ENCODE measurements at regions not wholly inside any gene's neighbourhood (a gene's known extent, or its start where the extent isn't known, plus 50 kb on each side); places are given as distances from the start of the nearest gene placed in this dataset.

GRCh38 chr9:16133032-16133431 is 580.2 kb downstream of the CCDC171 start:
- Histone ChIP-seq H4K20me1 (ENCODE audit: control insufficient read depth, insufficient read depth, insufficient read length) (no peaks in the 10 kb centered on the region), H3K56ac (ENCODE audit: insufficient read length, low read depth, low read length) (no peak overlapping the region), H3K14ac (ENCODE audit: insufficient read depth, low read length) (no peak overlapping the region), H3T11ph (ENCODE audit: low read length) (no peak overlapping the region), H2AFZ (ENCODE audit: low read length) (no peak overlapping the region), H3K9ac (ENCODE audit: extremely low read depth, insufficient read length, low read length) (no peak overlapping the region), H2BK20ac (ENCODE audit: low read depth, low read length, poor library complexity, severe bottlenecking) (no peak overlapping the region), H4K8ac (replicated peaks; ENCODE audit: insufficient read length, low read depth, low read length) (no peak overlapping the region), H3K23me2 (ENCODE audit: insufficient read length, low read depth, low read length, poor library complexity, severe bottlenecking) (no peaks in the 10 kb centered on the region), H3K18ac (ENCODE audit: insufficient read length, low read depth, low read length) (no peak overlapping the region), H3K79me2 (ENCODE audit: insufficient read depth, low read length) (no peaks in the 10 kb centered on the region), H3K9me3 (ENCODE audit: control insufficient read depth, low read depth, low read length) (no peaks in the 10 kb centered on the region), H3K4me2 (ENCODE audit: insufficient read depth, insufficient read length, low read length) (no peak overlapping the region), H3K27ac (ENCODE audit: insufficient read length, low read depth, low read length) (no peak overlapping the region), H2BK15ac (ENCODE audit: low read depth, low read length) (no peak overlapping the region), H3K79me1 (ENCODE audit: insufficient read depth, low read depth, low read length, poor library complexity, severe bottlenecking) (no peaks in the 10 kb centered on the region), H3K4me1 (ENCODE audit: insufficient read depth, low read length) (no peaks in the 10 kb centered on the region), H2BK5ac (ENCODE audit: insufficient read length, low read length) (no peak overlapping the region), H4K91ac (ENCODE audit: insufficient read length, low read depth, low read length) (no peak overlapping the region), H2BK12ac (ENCODE audit: insufficient read length, low read depth, low read length) (no peak overlapping the region), H2BK120ac (ENCODE audit: low read depth, low read length, poor library complexity, severe bottlenecking) (no peak overlapping the region), H3K23ac (ENCODE audit: insufficient read length, low read depth, low read length) (no peak overlapping the region), H3K27me3 (ENCODE audit: insufficient read depth, low read length) (no peaks in the 10 kb centered on the region), H4K5ac (ENCODE audit: insufficient read length, low read depth, low read length) (no peak overlapping the region), H3K4ac (ENCODE audit: low read depth, low read length) (no peak overlapping the region), H2AK5ac (ENCODE audit: insufficient read length, low read length) (no peak overlapping the region)
- peaks cover 23% of the 10 kb centered on the region for H3K27me3 Mint-ChIP-seq (ENCODE audit: low read depth)
- H3K27ac Mint-ChIP-seq, result no peak overlapping the region
- H3K4me1 Mint-ChIP-seq, result peaks cover 0 to 4% of the 10 kb centered on the region in 2 experiments; a peak in 2 of 4 replicates
- no peak overlapping the region for H3K4me3 Mint-ChIP-seq
- TF ChIP-seq, protein P1, sequence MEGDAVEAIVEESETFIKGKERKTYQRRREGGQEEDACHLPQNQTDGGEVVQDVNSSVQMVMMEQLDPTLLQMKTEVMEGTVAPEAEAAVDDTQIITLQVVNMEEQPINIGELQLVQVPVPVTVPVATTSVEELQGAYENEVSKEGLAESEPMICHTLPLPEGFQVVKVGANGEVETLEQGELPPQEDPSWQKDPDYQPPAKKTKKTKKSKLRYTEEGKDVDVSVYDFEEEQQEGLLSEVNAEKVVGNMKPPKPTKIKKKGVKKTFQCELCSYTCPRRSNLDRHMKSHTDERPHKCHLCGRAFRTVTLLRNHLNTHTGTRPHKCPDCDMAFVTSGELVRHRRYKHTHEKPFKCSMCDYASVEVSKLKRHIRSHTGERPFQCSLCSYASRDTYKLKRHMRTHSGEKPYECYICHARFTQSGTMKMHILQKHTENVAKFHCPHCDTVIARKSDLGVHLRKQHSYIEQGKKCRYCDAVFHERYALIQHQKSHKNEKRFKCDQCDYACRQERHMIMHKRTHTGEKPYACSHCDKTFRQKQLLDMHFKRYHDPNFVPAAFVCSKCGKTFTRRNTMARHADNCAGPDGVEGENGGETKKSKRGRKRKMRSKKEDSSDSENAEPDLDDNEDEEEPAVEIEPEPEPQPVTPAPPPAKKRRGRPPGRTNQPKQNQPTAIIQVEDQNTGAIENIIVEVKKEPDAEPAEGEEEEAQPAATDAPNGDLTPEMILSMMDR (conservative IDR thresholded peaks at IDR 0.05), result no peak
- H3K36me3 Mint-ChIP-seq (ENCODE audit: insufficient read depth in 1 of 3, low read depth in 3 of 3), result peaks cover 0 to 15% (median 3%) of the 10 kb centered on the region in 3 experiments; a peak in 5 of 7 replicates
- DNase-seq, result no peak
- H3K9me3 Mint-ChIP-seq, result peaks cover 0 to 11% of the 10 kb centered on the region in 2 experiments; a peak in 2 of 5 replicates
